ENCODE measurements at regions not wholly inside any gene's neighbourhood (a gene's known extent, or its start where the extent isn't known, plus 50 kb on each side); places are given as distances from the start of the nearest gene placed in this dataset.

- no peak overlapping the region for H3K27ac ChIP-seq
- no peak for DNase-seq (ENCODE audit: low read depth, low spot score)
These were observed 299.9 kb upstream of the HABP2 start for GRCh38 chr10:113252650-113253618.

- no peak for DNase-seq (ENCODE audit: low read depth, low spot score)
- no peak overlapping the region for H3K27ac ChIP-seq
These were observed 293.2 kb upstream of the HABP2 start for GRCh38 chr10:113259576-113260226.

GRCh38 chr10:113261161-113261560, 291.7 kb upstream of the HABP2 start:
- no peak for DNase-seq (ENCODE audit: low read depth, low spot score)
- no peak overlapping the region for H3K27ac ChIP-seq

- H3K27ac ChIP-seq: no peak overlapping the region
- no peak for DNase-seq (ENCODE audit: low read depth, low spot score)
These were observed 291.2 kb upstream of the HABP2 start for GRCh38 chr10:113261611-113262091.

GRCh38 chr10:113263056-113263455, 289.8 kb upstream of the HABP2 start:
- H3K27ac ChIP-seq: no peak overlapping the region
- DNase-seq (ENCODE audit: low read depth, low spot score): no peak

GRCh38 chr10:113264333-113265131, 288.3 kb upstream of the HABP2 start:
- no peak for DNase-seq (ENCODE audit: low read depth, low spot score)
- no peak overlapping the region for H3K27ac ChIP-seq

- no peak for DNase-seq (ENCODE audit: low read depth, low spot score)
- H3K27ac ChIP-seq: no peak overlapping the region
These were observed 286.7 kb upstream of the HABP2 start for GRCh38 chr10:113266147-113266546.

GRCh38 chr10:113267619-113268562, 285.0 kb upstream of the HABP2 start:
- DNase-seq (ENCODE audit: low read depth, low spot score): no peak
- no peak overlapping the region for H3K27ac ChIP-seq

- no peak for DNase-seq (ENCODE audit: low read depth, low spot score)
These were observed 283.5 kb upstream of the HABP2 start for GRCh38 chr10:113269333-113269732.

GRCh38 chr10:113272511-113272910, 280.3 kb upstream of the HABP2 start:
- H3K27ac ChIP-seq: no peak overlapping the region
- DNase-seq (ENCODE audit: low read depth, low spot score): no peak

More at GRCh38 chr10:113269333-113269732, 283.5 kb upstream of the HABP2 start:
- H3K27ac ChIP-seq: no peak overlapping the region

GRCh38 chr10:113273181-113274163, 279.4 kb upstream of the HABP2 start:
- no peak overlapping the region for H3K27ac ChIP-seq
- no peak for DNase-seq (ENCODE audit: low read depth, low spot score)

- H3K27ac ChIP-seq: no peak overlapping the region
- no peak for DNase-seq (ENCODE audit: low read depth, low spot score)
These were observed 278.6 kb upstream of the HABP2 start for GRCh38 chr10:113274176-113274829.

GRCh38 chr10:113278221-113278620, 274.6 kb upstream of the HABP2 start:
- DNase-seq (ENCODE audit: low read depth, low spot score): no peak
- no peak overlapping the region for H3K27ac ChIP-seq

- DNase-seq (ENCODE audit: low read depth, low spot score): no peak
- no peak overlapping the region for H3K27ac ChIP-seq
These were observed 274.2 kb upstream of the HABP2 start for GRCh38 chr10:113278664-113279063.

GRCh38 chr10:113279262-113279661, 273.6 kb upstream of the HABP2 start:
- H3K27ac ChIP-seq: no peak overlapping the region
- no peak for DNase-seq (ENCODE audit: low read depth, low spot score)

GRCh38 chr10:113282564-113282963, 270.3 kb upstream of the HABP2 start:
- DNase-seq (ENCODE audit: low read depth, low spot score): no peak
- no peak overlapping the region for H3K27ac ChIP-seq

- no peak for DNase-seq (ENCODE audit: low read depth, low spot score)
- H3K27ac ChIP-seq: no peak overlapping the region
These were observed 269.7 kb upstream of the HABP2 start for GRCh38 chr10:113283189-113283588.

- no peak overlapping the region for H3K27ac ChIP-seq
- DNase-seq (ENCODE audit: low read depth, low spot score): no peak
These were observed 268.2 kb upstream of the HABP2 start for GRCh38 chr10:113284635-113285034.
